Retina (tissue), 1 donor: ENCODE measurements at regions not wholly inside any gene's neighbourhood (a gene's known extent, or its start where the extent isn't known, plus 50 kb on each side); places are given as distances from the start of the nearest gene placed in this dataset.
"Not testable (repeated sequence)": the region's sequence is repeated elsewhere in the genome, so short reads cannot be mapped to it uniquely, and the experiment has no call there.

Experiments used
- DNase-seq: peaks from one replicate; pipeline ENCODE4 v3.0.0-alpha.2; 2016

DNA sequence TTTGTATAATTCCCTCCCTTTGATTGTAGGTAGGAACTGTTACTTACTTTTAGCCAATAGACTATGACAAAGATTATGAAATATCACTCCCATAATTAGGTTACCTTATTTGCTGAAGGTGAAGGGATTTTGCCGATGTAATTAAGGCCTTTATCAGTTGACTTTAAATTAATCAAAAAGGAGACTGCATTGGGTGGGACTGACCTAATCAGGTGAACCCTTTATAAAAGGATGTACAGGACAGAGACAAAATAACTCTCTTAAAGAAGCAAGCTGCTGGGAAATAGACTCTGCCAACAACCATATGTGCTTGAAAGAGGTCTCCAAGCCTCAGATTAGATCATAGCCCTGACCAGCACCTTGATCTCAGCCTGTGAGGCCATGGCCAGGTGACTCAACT, 167.6 kb downstream of the SOX3 start:
- no peak for DNase-seq

DNA sequence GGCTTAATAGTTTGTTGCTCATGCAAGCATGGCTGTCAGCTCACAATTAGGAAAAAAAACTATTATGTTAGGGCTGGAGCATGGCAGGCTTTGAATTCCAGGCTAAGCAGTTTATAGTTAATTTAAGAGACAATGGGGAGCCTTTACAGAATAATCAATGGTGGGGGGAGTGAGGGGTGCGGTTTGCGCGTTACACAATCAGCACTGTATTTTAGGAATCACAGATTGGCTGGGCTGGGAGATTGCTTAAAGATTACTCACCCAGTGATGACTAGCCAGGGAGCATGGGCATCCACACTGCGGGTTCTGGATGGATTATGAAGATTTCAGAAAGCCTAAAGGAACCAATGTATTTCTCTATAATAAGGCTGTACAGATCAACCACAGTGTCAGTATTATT, 186.6 kb downstream of the SOX3 start:
- DNase-seq = no peak

DNA sequence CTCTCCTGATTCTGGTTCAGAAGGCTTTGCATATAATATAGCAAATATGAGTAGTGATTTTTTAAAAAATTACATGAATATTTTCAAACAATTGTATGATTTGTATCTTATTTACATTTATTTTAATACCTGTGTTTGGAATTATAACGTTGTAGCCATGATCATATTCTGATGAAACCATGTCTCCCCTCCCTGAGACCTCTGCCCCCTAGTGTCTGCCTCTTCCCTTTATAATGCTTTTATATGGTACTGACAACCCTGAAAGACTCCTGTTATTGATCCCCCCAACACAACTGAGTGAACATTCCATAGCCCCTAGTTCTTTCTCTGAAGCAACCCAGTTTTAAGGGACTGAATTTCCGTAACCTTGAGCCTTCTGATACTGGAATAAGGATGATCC, 187.4 kb downstream of the SOX3 start:
- DNase-seq = no peak

DNA sequence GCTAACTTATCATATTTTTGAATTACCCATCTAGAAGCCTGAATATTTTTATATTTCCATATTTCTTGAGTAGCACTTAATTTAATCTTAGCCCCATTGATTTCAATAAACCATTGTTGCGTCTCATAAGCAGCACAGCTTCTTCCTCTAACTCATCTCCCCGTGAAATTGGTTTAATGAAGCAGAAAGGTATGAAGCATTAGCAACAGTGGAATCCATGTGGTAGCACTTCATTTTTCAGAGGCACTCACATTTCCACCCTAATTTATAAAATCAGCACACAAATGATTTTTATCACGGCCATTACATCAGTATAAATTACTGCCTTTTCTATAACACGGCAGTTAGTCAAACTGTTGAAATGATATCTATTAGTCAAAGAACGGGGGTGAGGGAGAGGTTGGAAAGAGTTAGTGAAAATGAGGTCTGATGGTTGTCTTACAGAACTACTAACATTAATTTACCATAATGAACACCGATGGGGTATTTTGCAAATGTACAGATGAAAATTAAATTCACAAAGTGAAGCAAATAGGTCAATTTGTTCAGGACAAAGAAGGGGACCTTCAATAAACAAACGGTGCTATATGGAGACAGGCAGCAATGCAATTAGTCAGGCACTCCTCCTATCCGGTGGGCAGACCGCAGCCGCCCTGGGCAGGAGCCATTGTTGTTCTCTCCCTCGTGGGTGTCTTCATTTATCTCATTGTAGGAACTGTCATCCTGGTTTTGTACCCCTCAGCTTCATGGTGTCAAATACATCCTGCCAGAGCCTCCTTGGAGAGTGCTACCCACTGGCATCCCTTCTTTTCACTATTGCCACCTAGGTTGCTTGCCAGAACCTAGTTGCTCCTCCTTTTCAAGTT, 205.7 kb downstream of the SOX3 start:
- peak; percentile 59 for DNase-seq

DNA sequence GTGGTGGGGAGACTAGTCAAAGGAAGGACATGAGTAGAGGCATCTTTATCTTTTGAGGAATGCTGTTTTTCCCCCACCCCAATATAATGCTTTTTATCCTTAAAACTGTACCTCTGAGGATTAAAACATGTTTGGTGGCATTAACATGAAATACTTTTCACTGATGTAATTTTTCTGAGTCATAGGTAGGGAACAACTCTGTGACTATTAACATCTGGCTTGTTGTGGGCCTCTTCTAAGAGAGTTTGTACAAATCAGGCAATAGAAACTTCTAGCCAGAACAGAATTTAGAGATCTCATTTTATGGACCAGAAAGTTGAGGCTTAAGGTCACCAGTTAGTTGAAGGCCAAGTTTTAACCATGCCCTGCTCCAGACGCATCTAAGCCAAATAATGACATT, 207.6 kb downstream of the SOX3 start:
- no peak for DNase-seq

DNA sequence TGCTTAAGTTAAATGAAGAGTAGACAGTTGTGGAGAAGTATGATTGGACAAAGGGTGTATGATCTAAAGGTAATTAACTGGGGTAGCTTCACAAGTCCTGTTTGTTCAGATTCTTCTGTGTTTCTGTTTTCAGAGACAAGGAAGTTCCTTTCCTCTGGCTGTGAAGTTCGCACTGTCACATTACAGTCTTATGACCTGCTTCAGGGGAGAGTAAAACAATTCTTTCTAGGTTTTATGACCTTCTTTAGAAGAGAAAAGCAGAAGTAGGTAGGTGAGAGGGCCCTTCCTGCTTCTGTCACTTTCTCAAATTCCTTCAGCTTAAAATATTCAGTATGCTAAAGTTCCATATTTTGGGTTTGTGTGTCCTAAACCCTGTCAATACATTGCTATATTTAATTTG, 211.9 kb downstream of the SOX3 start:
- no peak for DNase-seq

DNA sequence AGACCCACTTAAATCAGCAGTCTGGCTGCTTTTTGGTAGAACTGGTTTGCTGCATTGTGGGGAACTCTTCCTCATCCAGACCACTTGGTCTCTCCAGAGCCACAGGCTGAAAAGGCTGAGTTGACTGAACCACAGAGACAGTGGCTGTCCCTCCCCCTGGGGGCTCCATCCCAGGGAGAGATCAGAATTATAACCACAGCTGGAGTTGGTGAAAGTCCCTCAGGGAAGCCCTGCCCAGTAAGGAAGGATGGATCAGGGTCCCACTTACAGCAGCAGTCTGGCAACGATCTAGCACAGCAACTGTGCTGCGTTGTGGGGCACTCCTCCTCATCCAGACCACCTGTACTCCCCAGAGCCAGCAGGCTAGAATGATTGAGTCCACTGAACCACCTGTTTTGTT, 212.7 kb downstream of the SOX3 start:
- no peak for DNase-seq

DNA sequence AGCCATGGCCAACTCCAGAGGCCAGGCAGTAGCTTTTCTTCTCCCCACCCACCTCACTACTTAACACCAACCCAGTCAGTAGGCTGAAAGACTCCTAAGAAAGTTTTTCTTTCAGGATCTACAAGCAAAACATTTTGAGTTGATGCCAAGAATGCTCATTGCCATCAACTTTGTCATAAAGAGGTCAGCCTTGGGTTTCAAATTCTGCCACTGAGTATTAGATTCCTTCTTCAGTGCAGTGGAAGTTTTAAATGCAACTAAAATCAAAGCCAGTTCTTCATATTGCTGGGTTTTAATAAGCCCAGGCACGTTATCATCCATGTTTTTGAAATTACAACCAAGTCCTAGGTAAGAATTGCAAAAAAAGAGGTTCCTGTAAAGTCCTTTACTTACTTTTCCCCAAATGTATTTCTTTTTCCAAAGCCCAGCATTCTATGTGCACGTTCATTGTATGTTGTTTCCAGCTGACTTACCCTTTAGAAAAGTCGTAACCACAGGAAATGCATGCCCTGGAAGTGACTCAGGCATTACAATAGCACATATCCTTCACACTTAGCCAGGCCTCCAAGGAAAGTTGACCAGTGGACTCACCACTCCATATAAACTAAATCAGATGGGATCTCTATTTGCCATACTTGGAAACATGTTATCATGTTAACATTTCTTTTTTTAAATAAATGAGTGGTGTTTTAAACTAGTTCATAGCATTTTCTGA, 229.9 kb downstream of the SOX3 start:
- DNase-seq = no peak

DNA sequence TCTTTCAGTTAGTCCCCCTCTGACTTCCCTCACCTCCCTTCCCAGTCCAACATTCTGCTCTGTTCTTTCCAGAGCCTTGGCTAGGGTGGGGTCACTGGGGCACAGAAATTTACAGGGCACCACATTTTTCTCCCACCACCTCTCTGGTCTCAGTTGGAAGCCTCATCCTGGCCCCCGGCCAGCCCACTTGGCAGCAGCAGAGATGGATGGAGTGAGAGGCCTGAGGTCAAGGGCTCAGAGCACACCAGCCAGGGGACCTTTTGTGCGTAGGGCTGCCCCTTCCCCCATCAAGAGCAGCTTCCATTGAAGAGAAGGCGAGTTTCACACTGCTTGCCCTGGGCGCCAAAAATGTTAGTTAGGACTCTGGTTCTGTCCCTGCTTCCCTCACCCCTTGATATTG, 230.9 kb downstream of the SOX3 start:
- DNase-seq = no peak

DNA sequence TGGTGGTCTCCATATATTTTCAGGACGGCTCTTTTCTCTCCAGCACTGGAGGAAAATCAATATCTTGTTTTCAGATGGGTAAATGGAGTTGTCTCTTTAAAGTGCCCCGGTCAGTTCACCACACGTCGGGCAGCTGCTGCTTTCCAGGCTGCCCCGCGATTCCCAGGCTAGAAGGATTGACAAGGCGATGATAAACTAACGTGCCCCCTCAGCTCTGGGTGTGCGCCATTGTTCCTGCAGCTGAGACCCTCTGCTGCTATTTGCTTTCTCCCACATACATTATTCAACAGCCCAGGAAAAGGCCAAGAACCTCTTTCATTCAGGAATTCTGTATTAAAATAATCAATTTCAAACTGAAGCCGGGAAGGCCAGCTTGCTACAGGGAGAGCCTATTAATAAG, 254.5 kb downstream of the SOX3 start:
- DNase-seq = peak; percentile 40

DNA sequence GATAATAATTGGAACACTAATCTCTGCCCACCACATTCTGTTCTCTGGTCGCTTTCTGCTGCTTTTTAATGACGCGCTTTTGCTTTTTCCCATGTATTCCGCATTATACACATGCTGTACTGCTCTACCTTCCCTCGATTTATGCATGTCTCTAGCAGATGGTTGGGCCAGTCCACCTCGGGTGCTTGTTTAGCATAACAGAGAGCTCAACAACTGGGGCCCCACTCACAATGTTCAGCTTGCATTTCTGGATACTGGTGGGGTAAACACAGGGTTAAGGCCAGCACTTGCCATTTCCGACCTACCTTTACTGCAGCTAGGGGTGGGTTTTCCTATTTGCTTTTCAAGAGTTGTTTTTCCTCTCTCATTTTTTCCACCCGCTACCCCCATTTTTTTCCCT, 255.8 kb downstream of the SOX3 start:
- DNase-seq = peak; percentile 2

DNA sequence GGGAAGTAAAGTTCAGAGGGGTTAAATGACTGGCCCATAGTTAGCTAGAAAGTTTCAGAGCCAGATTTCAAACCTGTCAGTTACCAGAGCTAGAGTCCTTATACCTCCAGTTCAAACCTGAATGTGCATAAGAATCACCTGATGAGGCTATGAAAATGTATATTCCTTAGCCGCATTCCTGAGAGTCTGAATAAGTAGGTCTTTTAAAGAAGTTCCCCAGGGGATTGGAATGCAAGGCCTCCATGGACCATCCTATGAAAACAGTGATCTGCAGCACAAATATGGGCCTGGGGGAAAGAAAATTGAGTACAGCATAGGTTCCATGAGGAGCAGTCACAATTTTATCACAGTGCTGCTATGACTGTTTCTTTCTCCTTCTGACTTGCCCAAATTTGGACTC, 263.9 kb upstream of the CXorf66 start:
- DNase-seq = no peak

DNA sequence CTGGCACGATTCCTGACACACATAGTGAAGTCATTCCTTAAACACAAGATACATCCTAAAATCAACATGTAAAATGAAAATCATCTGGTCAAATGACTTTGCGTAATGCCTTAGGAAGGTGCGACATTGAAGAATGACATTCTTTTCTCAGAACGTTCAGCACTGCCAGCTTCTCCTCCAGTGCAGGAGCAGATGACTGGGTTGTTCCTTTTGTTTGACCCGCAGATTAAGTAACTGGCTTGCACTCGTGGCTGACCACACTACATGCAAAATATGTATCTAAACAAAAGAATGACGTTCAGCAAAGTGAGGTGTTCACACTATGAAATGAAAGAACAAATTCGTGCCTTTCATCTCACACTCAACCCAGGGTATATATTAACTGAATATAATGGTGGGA, 260.7 kb upstream of the CXorf66 start:
- not testable (repeated sequence) for DNase-seq

DNA sequence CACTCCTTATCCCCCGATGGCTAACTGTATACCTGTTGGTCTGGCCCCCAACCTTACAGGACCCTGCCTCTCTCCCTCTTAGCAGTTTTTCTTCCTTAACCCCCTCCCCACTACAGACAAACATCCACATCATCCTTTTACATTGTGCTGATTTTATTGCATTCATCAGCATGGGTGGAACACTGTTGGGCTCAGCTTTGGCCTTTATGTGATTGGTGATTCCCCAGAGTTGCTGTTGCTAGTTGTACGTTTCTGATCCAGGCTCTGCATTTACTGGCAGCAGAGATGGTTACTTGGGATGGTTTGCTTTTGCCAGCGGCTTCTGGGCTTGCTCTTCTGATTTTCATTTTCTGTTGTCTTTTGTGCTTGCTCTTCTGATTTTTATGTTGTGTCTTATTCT, 250.6 kb upstream of the CXorf66 start:
- DNase-seq = not testable (repeated sequence)

DNA sequence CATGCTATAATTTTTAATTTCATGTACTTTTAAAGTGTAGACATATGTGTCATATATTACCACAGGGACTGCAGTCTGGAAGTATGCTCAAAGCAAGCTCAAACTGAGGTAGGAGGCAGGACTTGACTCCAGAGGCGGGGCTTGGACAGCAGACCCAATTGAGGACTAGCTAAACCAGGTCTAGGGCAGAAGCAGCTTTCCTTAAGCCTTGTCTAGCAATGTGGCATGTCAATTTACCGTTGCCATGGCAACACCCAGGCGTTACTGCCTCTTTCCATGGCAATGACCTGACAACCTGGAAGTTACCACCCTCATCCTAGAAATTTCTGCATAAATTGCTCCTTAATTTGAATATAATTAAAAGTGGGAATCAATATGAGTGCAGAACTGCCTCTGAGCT, 249.2 kb upstream of the CXorf66 start:
- not testable (repeated sequence) for DNase-seq

DNA sequence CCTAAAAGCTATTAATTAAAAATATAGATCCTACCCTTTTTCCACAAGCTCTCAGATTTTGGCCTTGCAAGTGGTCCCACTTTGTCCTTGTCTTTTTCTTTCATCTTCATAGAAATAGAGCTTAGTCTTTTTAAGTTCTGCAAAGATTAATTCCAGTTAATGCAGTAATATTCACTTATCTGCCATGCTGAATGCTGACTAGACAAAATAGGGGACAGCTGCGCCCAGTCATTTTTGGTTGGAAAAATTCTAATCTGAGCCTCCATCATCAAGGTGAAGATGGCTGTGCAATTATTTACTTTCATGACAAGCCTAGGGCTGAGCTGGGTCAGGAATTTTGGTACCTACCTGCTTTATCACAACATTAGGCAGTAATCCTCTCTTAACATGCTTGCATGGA, 241.3 kb upstream of the CXorf66 start:
- no peak for DNase-seq

DNA sequence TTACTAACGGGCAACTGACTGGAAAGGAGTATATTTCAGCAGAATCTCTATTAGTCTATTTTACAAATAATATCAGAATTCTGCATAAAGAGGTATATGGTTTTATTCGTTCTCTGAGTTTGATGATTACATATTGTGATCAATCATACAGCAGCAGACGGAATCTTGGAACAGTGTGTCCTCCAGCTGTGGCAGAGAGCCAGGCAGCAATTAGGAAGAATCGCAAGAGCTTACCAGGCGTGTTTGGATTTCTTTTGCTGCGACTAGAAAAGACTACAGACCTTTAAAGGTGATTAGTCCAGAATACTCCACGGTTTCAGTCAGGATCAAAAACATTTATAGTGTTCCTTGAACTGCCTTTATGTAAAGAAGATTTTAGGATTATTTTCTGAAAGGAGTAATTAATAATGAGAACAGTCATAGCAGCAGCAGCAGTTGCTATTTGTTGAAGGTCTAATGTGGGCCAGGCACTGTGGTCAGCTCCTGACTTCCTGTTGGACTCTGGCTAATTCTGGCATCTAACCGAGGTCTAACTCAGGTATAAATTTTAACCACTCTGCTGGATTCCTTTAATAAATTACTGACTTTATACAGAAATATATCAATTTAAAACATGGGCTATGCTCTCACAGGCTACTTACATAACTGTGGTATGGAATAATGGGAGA, 225.3 kb upstream of the CXorf66 start:
- peak; percentile 7 for DNase-seq

DNA sequence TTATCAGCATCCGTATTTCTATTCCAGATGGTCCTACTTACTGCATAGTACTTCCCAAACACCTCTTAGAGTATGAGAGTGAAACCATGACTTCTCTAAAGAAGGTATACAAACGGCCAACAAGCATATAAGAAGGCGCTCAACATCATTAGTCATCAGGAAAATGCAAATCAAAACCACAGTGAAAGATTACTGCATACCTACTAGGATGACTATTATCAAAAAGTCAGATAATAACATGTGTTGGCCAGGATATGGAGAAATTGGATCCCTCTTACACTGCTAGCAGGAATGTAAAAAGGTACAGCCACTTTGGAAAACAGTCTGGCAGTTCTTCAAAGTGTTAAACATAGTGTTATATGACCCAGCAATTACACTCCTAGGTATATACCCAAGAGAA, 215.3 kb upstream of the CXorf66 start:
- DNase-seq = no peak

DNA sequence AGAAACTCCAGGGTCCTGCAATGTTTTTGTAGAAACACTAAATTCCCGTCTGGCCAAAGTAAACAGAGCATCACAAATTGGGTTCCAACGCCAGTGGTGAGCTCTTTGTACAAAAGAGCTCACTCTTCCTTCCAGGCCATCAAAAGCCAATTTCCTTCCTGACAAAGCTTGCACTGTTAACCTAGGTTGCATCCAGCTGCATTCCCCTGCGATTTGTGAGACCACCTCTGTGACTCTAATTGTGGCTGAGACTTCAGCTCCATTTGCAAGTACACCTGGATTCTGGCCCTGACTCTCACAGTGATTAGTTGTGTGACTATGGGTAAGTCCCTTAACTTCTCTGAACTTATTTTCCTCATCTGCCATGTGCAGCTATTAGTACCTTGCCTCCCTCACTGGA, 212.5 kb upstream of the CXorf66 start:
- no peak for DNase-seq

DNA sequence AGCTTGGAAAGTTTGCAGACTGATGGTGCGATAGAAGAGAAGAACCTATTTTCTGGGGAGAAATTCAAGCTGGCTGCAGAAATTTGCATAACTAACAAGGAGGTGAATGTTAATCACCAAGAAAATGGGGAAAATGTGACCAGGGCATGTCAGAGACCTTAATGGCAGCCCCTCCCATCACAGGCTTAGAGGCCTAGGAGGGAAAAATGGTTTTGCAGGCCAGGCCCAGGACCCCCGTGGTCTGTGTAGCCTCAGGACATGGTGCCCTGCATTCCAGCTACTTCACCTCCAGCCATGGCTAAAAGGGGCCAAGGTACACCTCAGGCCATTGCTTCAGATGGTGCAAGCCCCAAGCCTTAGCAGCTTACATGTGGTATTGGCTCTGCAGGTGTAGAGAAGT, 207.1 kb upstream of the CXorf66 start:
- DNase-seq = no peak

DNA sequence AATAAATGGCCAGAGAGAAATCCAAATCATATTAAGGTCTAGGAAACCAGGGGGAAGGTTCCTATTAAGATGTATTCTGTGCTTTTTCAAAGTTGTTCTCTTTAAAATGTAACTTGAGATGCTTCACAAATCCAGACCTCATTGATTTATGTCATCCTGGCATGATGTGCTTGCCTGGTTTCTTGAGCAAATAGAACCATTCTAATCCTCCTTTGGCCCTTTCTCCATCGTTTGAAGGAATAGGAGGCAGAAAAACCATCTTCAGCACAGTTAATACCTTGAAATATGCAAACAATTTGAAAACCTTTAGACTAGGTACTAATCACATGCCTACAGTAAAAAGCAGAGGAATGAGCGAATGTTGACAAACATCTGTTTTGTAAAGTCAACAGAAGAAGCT, 202.2 kb upstream of the CXorf66 start:
- no peak for DNase-seq

DNA sequence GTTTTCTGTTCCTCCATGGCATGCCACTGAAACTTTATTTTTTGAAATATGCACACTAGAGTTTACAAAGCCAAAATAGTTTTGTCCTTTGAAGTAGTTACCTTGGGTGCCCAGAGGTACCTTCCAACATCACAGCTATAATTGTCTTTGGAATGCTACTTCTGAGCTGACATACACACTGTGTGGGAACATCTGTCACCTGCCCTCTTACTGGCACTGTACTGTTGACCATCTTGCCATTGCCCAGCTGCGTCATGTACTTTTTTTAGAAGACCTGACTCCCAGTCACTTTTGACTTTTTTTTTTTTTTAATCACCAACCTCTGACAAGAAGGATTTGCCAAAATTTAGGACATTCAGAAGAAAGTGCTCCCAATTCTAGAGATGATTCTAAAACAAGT, 200.5 kb upstream of the CXorf66 start:
- DNase-seq = no peak

DNA sequence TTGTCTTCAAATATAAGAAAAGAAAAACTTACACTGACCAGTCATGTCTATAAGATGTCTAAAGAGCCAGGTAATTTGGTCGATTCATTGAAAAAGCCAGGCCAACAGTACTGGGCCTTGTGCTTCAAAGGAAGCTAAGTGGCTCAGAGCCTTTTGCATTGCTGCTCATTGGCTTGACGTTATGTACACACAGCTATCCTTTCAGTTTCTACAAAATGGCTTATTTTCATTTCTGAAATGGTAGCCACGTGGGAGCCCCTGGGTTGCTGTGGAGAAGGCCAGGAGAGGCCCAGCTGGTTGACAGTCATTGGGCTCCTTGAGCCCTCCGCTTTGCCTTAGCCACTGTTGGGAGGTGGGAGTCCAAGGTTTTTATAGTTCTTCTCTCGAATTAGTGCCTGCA, 199.1 kb upstream of the CXorf66 start:
- DNase-seq = no peak
